K562 (cell line): ENCODE measurements at regions not wholly inside any gene's neighbourhood (a gene's known extent, or its start where the extent isn't known, plus 50 kb on each side); places are given as distances from the start of the nearest gene placed in this dataset.

Experiments
- BRD4 ChIP-seq: fragments of 200-600 bp; sonication (generic); IDR thresholded peaks from 2 replicates; pipeline ENCODE4 v1.6.1; 2017; ENCODE audit warnings: inconsistent platforms
- BRF1 ChIP-seq: IDR thresholded peaks from 3 replicates; pipeline ENCODE4 v1.6.1; 2011; ENCODE audit warnings: borderline replicate concordance, mild to moderate bottlenecking; ENCODE audit not compliant: insufficient read length; ENCODE audit errors: extremely low read depth
- CBX3 ChIP-seq, 2 experiments: IDR thresholded peaks; 1 replicate in 1 of 2; 2 replicates in 1 of 2; pipeline ENCODE4 v1.6.1; 2012; ENCODE audit warnings: inconsistent platforms in 2 of 2, low read length in 2 of 2, borderline replicate concordance in 1 of 2, control low read depth in 1 of 2
- CTCF ChIP-seq, 3 experiments: IDR thresholded peaks in 2 of 3; conservative IDR thresholded peaks in 1 of 3; 2 replicates each; pipeline ENCODE4 v1.5.1; 2011 to 2012; ENCODE audit warnings: low read length in 3 of 3, mild to moderate bottlenecking in 3 of 3, control low read depth in 2 of 3, improper control_type of control experiment in 1 of 3, inconsistent platforms in 1 of 3, low read depth in 1 of 3, mixed read lengths in 1 of 3, moderate library complexity in 1 of 3; ENCODE audit not compliant: insufficient read depth in 2 of 3
- EZH2 ChIP-seq: IDR thresholded peaks from 2 replicates; pipeline ENCODE4 v1.6.1; 2012; ENCODE audit warnings: low read depth, mild to moderate bottlenecking, inconsistent platforms, low read length, borderline replicate concordance
- HDAC8 ChIP-seq: fragments of 450-650 bp; IDR thresholded peaks from 2 replicates; pipeline ENCODE4 v1.6.1; 2016; ENCODE audit warnings: mild to moderate bottlenecking, missing genetic modification characterization, moderate library complexity, missing compliant biosample characterization
- HINFP ChIP-seq: fragments of 450-650 bp; conservative IDR thresholded peaks from 2 replicates; pipeline ENCODE4 v1.6.1; 2016; ENCODE audit warnings: missing genetic modification characterization, low read depth, mild to moderate bottlenecking, control low read depth, missing compliant biosample characterization
- PKNOX1 ChIP-seq: fragments of 450-650 bp; IDR thresholded peaks from 2 replicates; pipeline ENCODE4 v1.6.1; 2016
- POLR2H ChIP-seq: IDR thresholded peaks from 2 replicates; pipeline ENCODE4 v1.6.1; 2016; ENCODE audit warnings: missing genetic modification characterization, low read depth, mild to moderate bottlenecking, control low read depth, missing compliant biosample characterization, moderate library complexity

GRCh38 chr7:136741941-136742340, 126.5 kb upstream of the CHRM2 start:
- no peak for TF ChIP-seq HINFP (tag)
- TF ChIP-seq EZH2, result no peak
- TF ChIP-seq CBX3 (IDR thresholded peaks at IDR 0.05; ENCODE audit: borderline replicate concordance in 1 of 2, low read length in 2 of 2), result no peak
- no peak for TF ChIP-seq PKNOX1
- TF ChIP-seq BRF1, result no peak
- TF ChIP-seq POLR2H, result no peak
- TF ChIP-seq HDAC8 (tag), result no peak
- no peak for TF ChIP-seq CTCF (IDR thresholded peaks at IDR 0.05 in 2 of 3, conservative IDR thresholded peaks at IDR 0.05 in 1 of 3; ENCODE audit: insufficient read depth in 2 of 3, low read depth in 1 of 3, low read length in 3 of 3)
- no peak for TF ChIP-seq BRD4
